NCI-H1694 (cell line): ENCODE measurements at regions not wholly inside any gene's neighbourhood (a gene's known extent, or its start where the extent isn't known, plus 50 kb on each side); places are given as distances from the start of the nearest gene placed in this dataset.
"Not testable (repeated sequence)": the region's sequence is repeated elsewhere in the genome, so short reads cannot be mapped to it uniquely, and the experiment has no call there.

Experiments used
- DNase-seq: peaks from one replicate; lab custom pipeline; 2025; lab: John Stamatoyannopoulos, UW

DNA sequence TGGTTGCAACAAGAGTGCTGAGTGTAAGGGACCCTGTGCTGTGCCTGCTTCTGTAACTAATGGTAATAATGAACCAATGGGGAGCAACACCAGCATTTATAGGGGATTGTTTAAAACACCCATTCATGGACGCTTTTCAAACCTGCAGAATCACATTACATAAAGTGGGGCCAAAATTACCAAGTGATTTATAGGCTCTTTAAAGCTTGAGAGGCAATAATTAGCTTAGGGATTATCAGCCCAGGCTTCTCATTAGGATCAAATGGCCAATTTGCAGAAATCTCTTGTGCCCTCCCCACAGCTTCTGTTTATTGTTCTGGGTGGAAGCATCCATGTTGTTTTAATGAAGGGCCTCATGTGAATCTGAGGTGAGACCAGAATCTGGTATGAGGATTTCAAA lies 125.5 kb downstream of the ZNF486 start:
- DNase-seq = not testable (repeated sequence)

DNA sequence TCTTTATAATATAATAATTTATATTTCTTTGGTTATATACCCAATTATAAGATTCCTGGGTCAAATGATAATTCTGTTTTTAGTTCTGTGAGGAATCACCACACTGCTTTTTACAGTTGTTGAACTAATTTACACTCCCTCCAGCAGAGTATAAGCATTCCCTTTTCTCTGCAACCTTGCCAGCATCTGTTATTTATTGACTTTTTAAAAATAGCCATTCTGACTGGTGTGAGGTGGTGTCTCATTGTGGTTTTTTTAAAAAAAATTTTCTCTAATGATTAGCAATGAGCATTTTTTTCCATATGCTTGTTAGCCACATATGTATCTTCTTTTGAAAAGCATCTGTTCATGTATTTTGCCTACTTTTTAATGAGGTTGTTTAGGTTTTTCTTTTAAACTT lies 122.2 kb downstream of the ZNF486 start:
- DNase-seq = no peak

DNA sequence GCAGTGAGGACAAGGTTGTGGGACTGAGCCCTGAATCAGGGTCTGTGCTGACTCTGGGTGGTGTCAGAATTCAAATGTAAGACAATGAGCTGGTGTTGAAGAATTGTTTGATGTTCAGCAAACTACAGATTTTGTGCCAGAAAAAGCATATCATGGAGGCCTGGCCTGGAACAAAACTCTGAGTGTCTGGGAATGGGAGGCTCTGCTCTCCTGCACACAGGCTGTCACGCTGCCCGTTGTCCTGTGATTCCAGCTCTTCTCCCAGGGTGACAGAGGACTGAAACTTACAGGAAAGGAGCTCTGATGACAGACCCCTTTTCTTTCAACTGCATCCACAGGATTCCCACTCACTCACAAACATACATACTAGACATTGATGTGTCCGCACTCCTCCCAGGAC lies 120.1 kb downstream of the ZNF486 start:
- no peak for DNase-seq

DNA sequence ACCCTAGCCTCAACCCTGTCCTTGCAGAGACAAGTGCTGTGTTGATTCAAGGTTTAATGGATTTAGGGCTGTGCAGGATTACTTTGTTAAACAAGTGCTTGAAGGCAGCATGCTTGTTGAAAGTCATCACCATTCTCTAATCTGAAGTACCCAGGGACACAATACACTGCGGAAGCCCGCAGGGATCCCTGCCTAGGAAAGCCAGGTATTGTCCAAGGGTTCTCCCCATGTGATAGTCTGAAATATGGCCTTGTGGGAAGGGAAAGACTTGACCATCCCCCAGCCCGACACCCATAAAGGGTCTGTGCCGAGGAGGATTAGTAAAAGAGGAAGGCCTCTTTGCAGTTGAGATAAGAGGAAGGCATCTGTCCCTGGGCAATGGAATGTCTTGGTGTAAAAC lies 118.9 kb downstream of the ZNF486 start:
- not testable (repeated sequence) for DNase-seq

DNA sequence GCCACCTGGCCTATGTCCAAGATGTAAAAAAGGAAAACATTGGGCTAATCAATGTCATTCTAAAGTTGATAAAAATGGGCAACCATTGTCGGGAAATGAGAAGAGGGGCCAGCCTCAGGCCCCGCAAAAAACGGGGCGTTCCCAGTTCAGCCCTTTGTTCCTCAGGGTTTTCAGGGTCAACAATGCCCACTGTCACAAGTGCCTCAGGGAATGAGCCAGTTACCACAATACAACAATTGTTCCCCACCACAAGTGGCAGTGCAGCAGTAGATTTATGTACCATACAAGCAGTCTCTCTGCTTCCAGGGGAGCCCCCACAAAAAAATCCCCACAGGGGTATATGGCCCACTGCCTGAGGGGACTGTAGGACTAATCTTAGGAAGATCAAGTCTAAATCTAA lies 112.5 kb downstream of the ZNF486 start:
- no peak for DNase-seq

DNA sequence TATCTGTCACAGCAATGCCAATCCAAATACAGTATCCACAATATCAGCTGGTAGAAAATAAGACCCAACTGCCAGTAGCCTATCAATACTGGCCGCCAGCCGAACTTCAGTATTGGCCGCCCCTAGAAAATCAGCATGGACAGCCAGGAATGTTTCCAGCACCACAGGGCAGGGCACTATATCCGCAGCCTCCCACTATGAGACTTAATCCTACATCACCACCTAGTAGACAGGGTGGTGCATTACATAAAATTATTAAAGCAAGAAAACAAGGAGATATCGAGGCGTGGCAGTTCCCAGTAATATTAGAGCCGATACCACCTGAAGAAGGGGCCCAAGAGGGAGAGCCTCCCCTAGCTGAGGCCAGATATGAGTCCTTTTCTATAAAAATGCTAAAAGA lies 111.3 kb downstream of the ZNF486 start:
- no peak for DNase-seq

DNA sequence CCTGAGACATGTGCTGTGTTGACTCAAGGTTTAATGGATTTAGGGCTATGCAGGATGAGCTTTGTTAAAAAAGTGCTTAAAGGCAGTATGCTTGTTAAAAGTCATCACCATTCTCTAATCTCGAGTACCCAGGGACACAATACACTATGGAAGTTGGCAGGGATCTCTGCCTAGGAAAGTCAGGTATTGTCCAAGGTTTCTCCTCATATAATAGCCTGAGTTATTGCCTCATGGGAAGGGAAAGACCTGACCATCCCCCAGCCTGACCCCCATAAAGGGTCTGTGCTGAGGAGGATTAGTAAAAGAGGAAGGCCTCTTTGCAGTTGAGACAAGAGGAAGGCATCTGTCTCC lies 109.7 kb downstream of the ZNF486 start:
- DNase-seq = not testable (repeated sequence)

DNA sequence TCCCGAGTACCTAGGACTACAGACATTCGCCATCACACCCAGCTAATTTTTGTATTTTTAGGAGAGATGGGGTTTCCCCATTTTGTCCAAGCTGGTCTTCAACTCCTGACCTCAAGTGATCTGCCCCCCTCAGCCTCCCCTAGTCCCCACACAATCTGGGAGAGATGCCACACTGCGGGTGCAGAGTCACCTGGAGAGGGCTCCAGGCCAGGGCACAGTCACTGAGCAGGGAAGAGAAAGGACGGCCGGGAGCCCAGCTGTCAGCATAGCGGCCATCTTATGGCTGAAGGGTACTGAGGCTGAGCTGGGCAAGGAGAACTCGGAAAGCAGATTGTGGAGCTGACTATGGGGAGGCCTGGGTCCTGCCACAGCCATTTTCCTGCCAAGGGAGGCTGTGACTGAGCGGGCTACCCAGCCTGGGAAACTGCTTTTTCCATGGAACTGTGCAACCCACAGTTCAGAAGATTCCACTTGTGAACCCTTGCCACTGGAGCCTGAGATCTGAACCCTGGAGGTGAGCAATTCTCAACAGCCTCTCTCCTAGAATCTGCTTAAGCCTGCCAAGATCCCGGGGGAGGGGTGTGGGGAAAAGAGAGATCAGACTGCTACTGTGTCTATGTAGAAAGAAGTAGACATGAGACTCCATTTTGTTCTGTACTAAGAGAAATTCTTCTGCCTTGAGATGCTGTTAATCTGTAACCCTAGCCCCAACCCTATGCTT lies 109.2 kb downstream of the ZNF486 start:
- no peak for DNase-seq

DNA sequence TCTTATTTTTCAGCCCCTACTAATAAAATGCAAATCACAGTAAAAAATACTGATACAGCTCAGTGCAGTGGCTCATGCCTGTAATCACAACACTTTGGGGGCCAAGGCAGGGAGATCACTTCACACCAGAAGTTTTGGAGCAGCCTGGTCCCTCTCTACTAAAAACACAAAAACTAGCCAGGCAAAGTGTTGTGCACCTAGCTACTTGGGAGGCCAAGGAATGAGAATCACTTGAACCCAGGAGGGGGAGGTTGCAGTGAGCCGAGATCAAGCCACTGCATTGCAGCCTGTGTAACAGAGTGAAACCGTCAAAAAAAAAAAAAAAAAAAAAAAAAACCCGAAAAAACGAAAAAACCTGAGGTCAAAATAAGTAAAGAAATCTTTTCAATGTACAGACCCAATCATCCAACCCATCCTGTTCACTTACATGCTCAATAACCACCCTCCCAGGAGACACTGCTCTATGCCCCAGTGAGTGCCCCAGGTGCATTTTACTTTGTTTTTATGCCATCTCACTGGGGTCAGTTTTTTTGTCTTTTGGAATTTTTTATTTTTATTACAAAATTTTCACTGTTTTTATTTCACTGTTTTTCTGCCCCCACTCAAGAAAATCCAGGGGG lies 107.0 kb downstream of the ZNF486 start:
- no peak for DNase-seq

DNA sequence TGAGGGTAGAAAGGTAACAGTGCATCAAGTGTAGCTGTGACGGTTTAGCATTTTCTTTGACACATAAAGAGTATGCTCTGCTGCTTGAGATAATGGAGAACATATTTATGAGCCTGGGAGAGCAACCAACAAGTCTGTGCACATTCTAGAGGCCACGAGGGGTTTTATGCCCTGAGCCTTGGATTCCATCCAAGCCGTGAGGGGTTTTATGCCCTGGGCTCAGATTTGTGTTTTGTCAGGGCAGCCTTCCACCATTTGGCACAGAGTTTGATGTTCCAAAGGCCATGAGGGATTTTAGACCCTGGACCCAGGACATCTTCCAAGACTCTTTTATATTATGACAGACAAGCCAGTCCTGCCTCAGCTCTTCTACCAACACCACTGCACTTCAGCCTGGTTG lies 106.4 kb downstream of the ZNF486 start:
- DNase-seq = no peak

DNA sequence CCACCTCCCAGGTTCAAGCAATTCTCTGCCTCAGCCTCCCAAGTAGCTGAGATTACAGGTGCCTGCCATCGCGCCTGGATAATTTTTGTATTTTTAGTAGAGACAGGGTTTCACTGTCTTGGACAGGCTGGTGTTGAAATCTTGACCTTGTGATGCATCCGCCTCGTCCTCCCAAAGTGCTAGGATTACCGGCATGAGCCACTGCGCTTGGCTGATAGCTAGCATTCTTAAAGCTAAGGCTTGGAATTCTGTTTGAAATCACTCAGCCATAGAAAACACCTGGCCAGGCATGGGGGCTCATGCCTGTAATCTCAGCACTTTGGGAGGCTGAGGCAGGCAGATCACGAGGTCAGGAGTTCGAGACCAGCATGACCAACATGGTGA lies 105.6 kb downstream of the ZNF486 start:
- DNase-seq = not testable (repeated sequence)

DNA sequence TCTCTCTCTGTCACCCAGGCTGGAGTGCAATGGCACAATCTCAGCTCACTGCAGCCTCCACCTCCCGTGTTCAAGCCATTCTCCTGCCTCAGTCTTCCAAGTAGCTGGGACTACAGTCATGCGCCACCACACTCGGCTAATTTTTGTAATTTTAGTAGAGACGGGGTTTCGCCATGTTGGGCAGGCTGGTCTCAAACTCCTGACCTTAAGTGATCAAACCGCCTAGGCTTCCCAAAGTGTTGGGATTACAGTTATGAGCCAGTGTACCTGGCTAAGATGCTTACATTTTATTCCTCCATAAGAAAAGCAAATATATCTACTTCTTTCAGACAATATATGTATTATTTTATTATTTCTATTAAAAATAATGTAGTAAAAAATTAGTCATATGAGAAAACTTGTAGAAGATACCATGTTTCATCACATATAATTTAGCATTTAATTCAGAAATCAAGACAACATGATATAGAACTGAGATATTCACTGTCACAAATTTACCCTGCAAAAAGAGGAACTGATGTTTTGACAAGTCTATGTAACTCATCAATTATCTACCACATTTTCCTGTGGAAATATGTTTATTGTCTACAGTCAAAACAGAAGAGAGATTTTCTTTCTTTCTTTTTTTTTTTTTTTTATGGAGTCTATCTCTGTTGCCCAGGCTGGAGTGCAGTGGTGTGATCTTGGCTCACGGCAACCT lies 105.1 kb downstream of the ZNF486 start:
- DNase-seq = not testable (repeated sequence)

DNA sequence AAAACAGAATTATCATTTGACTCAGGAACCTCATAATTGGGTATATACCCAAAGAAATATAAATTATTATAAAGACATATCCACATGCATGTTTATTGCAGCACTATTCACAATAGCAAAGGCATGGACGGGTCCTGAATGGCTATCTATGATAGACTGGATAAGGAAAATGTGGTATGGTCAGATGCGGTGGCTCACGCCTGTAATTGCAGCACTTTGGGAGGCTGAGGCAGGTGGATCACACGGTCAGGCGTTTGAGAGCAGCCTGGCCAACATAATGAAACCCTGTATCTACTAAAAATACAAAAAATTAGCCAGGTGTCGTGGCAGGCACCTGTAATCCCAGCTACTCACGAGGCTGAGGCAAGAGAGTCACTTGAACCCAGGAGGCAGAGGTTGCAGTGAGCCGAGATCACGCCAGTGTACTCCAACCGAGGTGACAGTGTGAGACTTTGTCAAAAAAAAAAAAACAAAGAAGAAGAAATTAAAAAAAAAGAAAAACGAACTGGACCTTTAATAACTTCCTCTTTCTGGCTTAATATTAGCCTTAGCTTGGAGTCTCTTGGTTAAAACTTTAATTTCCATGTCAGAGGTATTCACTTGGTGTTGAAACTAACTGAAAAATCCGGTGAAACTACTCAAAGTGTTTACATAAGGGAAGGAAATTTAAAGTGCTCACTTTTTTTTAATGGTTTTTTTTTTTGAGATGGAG lies 104.4 kb downstream of the ZNF486 start:
- no peak for DNase-seq

DNA sequence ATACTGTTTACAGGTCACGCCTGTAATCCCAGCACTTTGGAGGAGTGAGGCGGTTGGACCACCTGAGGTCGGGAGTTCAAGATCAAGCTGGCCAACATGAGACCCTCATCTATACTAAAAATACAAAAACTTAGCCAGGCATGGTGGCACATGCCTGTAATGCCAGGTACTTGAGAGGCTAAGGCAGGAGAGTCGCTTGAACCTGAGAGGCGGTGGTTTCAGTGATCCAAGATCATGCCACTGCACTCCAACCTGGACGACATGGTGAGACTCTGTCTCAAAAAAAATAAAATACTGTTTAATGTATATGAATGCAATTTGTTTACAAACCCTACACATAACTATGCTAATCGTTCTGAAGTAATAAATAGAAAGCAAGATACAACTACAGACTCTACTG lies 102.4 kb downstream of the ZNF486 start:
- no peak for DNase-seq

DNA sequence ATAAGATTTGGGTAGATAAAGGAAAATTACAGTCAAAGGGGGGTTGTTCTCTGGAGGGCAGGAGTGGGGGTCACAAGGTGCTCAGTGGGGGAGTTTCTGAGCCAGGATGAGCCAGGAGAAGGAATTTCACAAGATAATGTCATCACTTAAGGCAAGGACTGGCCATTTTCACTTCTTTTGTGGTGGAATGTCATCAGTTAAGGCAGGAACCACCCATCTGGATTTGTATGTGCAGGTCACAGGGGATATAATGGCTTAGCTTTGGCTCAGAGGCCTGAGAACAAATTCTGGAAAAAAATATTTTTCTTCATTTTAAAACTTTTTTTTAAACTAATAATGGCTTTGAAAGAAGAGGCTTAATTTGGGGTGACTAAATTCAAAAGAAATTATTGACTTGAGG lies 94.5 kb downstream of the ZNF486 start:
- not testable (repeated sequence) for DNase-seq

DNA sequence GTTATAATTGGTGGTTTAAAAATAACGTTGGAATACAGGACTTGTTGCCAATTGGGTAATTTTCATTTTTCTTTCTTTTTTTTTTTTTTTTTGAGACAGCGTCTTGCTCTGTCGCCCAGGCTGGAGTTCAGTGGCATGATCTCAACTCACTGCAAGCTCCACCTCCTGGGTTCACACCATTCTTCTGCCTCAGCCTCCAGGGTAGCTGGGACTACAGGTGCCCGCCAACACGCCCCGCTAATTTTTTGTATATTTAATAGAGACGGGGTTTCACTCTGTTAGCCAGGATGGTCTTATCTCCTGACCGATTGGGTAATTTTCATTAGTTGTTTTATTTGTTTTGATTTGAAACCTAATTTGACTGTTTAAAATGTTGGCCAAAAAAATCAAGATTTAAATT lies 93.7 kb downstream of the ZNF486 start:
- not testable (repeated sequence) for DNase-seq

DNA sequence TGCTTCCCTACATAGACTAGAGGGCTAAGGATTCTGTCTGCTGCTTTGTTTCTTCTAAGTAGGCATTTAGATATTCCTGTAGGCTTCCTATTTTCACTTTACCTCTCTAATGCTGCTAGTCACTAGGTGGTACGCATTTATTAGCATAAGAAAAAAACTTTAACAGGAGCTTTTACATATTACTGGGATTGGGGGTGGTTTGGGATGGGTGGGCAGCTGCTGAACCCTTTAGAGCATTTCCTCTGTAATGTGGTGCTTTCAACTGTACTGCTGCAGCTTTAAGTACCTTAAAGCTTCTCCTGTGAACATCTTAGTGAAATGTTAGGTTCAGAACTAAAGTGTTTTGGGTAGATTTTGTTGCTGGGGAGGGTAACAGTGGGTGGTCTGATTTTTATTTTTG lies 92.6 kb downstream of the ZNF486 start:
- no peak for DNase-seq

DNA sequence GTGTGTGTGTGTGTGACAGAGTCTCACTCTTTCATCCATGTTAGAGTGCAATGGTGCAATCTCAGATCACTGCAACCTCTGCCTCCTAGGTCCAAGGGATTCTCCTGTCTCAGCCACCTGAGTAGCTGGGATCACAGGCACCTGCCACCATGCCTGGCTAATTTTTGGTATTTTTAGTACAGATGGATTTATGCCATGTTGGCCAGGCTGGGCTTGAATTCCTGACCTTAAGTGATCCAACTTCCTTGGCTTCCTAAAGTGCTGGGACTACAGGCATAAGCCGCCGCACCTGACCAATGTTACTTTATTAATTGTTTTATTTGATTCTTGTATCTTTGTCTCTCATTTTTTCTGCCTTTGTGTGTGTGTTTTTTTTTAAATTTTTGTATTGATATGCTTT lies 89.6 kb downstream of the ZNF486 start:
- no peak for DNase-seq

DNA sequence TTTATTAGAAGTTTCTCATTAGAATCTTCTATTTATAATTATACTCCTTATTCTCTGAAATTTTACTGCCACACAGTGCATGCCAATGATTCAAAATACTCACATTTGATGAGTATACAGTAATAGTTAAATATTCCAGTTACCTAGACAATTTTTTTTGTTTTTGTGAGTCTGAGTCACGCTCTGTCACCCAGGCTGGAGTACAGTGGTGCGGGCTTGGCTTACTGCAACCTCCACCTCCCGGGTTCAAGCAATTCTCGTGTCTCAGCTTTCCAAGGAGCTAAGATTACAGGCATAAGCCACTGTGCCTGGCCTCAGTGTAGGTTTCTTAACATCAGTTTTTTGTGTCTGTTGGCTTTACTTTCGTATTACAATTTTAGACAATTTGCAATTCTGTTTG lies 87.1 kb downstream of the ZNF486 start:
- no peak for DNase-seq

DNA sequence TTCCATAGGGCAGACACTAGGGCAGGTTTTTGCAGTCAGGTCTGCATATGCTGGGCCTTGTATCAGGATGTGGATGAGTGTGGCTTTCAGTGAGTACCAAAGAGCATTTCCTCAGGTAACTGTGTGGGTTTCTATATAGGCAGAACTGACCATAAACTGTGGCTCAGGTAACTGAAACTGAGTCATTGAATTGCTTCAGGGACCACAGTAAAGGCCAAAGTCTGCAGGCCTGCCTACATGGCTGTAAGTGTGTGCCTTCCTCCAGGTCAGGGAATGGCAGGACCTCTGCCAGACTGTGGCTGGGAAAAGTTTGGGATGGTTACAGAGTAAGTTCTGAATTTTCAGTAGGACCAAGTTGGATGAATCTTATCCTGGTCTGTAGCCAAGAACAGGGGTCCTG lies 85.6 kb downstream of the ZNF486 start:
- DNase-seq = no peak

DNA sequence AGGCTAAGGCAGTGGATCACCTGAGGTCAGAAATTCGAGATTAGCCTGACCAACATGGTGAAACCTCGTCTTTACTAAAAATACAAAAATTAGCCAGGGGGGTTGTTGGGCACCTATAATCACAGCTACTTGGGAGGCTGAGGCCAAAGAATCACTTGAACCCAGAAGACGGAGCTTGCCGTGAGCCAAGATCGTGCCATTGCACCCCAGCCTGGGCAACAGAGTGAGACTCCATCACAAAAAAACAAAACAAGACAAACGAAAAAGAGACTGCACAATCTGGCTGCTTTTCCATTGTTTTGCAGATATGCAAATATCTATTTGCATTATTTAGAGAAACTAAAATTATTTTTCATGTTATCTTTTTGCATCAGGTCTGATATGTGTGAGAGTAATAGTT lies 83.6 kb downstream of the ZNF486 start:
- no peak for DNase-seq

DNA sequence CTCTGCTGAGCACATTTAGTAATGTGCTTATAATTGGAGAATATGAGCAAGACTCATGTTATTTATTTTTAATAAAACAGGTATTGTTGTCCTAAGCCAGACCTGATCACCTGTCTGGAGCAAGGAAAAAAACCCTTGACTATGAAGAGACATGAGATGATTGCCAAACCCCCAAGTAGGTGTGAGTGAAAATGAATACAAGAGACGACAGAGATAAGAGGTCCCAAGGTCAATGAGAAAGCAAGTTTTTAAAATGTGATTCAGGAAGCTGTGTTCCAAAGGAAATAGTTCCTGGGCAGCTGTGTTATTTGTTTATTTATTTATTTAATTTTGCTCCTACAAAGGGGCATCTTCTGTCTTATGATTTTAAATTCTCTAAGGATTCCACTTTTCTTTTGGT lies 83.1 kb downstream of the ZNF486 start:
- DNase-seq = no peak
